Retina (tissue), 1 donor: ENCODE measurements at regions not wholly inside any gene's neighbourhood (a gene's known extent, or its start where the extent isn't known, plus 50 kb on each side); places are given as distances from the start of the nearest gene placed in this dataset.

ENCODE experiments used
- DNase-seq: peaks from one replicate; pipeline ENCODE4 v3.0.0-alpha.2; 2016

DNA sequence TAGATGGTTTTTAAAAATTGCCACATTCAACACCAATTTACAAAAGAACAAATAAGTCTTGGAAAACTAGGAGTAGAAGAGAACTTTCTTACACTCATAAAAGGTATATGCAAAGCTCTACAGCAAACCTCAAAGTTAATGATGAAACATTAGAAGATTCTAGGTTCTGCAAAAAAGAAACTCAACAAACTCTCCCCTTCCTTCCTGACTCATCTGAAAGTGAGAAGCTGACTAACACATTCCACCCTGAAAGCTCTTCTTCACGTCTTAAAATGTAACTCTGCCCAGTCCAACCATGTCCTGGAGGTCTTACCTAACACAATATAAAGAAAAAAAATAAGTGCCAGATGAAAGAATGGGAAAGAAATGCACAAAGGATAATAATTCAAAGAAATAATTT, 218.9 kb upstream of the ISX start:
- no peak for DNase-seq

DNA sequence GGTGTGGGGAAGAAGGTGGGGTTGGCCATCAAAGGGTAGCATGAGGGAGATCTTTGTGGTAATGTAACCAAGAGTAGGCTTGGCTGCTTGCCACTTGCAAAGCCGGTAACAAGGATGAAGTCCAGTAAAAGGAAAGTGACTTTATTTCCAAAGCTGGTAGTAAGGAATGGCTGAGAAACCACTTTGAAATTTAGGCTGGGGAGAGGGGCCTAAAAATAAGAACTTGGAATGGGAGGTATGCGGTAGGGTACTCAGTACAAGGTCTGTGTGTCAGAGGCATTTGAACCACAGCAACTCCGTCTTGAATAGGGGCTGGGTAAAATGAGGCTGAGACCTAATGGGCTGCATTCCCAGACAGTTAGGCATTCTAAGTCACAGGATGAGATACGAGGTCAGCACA, 216.0 kb upstream of the ISX start:
- DNase-seq, result no peak

DNA sequence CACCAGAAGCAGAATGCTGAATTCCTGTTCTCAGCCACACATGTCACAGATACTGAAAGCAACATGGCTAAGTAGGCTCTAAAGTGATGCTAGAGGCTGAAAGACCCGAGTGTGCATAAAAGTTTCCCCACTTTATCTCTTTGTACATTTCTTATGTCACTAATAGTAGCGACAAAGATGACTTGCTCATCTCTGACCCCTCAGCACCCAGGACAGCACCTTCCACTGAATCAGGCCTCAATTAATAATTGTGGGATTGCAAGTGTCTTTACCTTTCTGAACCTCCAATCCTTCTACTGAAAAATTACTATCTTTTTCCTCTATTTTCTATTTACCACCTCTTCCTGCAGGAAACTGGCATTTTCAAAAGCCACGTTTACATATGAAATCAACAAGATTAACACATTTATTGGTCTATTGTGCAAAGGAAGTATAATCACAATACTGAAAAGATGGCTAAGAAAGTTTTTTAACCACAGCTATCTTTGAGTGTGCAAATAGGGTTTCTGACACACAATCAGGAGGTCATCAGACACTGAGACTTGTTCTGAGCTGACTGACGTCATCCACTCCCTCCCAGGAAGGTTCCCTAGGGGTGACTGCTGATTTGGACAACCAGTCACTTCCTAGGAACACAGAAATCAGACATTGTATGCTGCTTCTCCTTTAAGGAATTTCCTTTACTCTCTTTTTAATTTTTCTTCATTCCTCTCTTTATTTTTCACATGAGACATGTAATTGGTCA, 213.9 kb upstream of the ISX start:
- no peak for DNase-seq

DNA sequence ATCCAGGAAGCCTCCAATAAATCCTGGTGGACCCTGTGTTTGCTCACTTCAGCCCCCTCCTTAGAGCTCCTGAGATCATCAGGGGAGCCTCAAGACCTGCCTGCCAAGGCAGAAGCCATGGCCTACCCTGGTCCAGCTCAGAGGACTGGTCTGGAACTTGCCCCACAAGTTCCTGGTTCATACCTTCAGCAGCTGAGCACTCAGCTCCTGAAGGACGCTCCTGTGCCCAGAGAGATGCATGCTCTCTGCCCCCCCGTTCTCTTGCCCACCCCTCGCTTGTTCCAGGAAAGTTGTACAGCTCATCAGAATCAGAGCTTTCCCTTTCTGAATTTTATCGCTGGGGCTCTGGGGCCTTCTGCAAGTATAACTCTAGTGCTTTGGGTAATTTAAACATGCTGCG, 210.5 kb upstream of the ISX start:
- no peak for DNase-seq

DNA sequence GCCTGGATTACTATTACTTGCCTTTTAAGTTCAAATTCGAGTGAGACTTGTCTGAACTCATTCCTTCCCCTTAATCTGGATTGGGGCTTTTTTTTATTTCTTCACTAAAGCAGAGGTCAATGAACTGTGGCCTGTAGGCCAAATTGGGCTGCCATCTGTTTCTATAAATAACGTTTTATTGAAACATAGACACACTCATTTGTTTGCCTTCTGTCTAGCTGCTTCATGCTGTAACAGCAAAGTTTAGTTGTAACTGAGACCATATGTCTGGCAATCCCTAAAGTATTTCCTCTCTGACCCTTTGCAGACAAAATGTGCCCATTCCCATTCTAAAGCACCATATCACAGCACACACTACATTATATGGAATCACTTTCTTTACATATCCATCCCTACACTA, 207.9 kb upstream of the ISX start:
- DNase-seq, result no peak

DNA sequence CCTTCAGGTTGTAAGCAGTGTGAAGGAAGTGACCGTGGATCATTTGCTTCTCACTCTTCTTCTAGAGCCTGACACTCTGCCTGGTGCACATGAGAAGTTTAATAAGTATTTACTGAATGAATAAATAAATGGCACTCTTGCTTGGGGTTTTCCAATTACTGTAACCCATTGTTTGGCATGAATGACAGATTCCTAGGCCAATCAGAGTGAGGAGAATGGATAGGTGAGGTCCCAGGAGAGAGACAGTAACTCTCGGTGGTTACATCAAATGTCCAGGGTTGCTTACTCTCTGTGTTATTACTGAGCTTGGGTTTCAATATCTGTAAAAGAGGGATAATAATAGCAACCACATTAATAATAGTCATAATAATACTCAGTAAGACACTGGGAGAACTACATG, 204.2 kb upstream of the ISX start:
- no peak for DNase-seq

DNA sequence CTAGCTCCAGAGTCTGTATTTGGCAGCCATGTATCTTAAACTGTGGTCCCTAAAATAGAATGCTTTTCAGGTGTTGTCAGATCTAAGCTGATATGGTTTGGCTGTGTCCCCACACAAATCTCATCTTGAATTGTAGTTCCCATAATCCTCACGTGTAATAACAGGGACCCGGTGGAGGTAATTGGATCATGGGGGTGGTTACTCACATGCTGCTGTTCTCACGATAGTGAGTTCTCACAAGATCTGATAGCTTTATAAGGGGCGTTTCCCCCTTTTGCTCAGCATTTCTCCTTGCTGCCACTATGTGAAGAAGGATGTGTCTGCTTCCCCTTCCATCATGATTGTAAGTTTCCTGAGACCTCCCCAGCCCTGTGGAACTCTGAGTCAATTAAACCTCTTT, 199.9 kb upstream of the ISX start:
- DNase-seq, result no peak

DNA sequence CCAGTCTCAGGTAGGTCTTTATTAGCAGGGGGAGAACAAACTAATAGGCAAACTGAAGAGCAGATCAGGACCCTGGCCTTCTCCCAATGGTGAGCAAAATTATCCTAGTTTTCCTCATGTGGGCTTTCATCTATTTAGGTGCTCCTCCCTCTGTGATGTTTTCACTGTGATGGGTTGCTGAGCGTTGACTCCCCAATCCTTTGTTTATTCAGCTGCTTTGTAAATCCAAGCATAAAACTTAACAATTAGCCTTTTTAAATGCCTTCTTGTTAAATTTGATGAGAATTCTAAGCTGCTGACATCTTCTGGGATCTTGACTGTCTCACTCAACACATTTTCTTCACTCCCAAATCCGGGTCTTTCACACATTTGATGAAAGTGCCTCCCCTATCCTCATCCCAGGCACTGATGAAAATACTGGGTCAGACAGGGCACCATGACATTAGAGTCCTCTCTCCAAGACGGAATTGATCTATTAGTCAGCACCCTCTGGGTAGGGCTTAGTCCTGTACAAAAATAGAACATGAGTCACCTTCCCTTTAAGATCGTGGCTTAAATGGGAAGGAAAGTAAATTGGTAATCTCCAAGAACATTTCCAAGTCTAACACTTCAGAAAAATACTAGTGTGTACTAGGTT, 199.3 kb upstream of the ISX start:
- DNase-seq, result no peak

DNA sequence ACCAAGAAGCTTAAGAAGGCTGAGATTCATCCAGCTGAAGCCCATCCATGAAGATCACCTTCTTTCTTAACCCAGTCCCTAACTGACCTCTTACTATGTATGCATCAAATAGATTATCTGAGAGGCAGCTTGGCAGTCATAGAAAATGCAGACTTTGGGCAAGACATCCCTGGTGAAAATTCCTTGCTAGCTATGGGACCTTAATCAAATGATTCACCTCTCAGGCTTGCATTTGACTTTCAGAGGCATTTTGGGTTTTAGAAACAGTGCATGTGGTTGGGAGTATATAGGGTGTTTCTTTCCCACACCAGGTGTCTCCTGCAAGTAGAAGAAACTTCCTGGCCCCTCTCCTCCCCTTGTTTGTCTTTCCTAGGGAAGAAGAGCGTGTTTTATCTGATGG, 188.5 kb upstream of the ISX start:
- DNase-seq, result no peak

DNA sequence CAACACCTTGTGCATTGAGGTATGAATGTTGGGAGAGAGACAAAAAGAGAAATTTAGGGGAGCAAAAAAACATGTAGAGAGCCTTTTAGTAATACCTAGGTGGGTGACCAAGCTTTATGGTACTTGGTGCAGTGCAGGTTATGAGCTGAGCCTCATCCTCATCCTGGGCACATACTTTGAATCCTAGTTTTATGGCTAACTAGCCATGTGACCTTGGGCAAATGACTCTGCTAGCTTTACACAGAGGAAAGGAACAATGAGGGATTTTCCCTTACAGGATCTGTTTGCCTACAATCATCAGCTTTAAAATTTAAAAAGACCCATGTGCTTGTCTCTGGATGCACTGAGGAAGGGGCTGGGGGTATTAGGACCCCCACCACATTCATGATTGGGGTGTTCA, 187.8 kb upstream of the ISX start:
- no peak for DNase-seq

DNA sequence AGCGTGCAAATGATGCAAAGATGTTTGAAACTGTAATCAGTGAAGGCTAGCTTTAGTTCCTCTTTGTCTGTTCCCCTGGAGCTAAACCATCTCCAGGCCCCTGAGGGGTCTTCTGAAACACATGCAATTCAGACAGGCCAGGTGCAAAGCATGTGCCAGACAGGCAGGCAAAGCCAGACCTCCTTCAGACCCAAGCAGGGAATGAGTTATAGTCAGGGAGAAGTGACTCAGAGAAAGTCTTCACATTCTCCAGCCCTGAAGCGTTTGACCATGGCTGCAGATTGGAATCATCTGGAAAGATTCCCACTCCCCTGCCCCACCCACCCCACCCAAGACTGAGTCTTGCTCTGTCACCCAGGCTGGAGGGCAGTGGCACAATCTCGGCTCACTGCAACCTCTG, 187.0 kb upstream of the ISX start:
- DNase-seq, result no peak

DNA sequence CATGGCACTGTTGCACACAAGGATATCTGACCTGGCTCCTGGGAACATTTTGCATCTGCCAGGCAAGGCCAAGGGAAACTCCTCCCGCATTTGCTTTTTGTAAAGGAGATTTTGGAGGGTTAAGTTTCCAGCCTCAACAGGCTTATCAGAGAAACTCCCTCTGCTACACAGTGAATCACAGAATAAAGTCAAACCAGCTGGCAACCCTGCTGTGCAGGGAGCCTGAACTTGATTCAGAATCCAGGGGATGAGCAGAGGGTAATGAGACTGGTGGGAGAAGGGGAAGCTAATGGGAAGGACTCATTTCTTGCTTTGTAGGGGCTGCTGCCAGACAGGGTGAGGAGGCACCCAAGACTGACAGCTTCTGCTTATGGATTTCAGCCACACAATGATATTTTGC, 185.3 kb upstream of the ISX start:
- no peak for DNase-seq

DNA sequence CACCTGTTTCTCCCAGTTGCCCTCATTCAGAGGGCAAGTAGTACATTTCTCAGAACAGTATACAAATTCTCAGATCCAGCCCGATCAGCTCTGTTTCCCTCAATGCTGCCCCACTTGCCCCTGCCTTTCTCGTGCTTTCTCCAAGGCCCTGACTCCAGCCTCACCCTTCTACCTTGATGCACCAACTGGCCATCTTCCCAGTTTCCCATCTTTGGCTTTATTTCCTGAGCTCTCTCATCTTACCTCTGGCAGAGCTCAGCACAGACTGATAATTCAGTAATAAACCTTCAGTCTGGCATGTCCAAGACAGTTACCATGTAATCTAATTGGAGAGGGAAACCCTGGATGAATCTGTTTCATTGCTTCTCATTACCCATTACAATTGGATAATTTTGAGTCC, 184.5 kb upstream of the ISX start:
- no peak for DNase-seq

DNA sequence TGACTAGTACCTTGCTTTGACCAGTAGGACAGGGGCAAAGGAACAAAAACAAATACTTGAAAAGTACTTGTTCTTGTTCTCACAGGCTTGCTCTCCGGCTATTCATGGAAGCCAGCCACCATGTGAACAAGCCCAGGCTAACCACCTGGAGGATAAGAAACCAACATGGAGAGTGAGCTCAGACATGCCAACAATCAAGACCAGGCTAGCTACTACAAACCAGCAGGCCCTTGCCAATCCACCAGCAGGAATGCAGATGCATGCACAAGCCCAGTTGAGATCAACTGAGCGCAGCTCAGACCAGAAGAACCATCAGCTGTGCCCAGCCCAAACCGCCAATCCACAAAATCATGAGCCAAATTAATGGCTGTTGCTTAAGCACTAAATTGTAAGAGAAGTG, 180.1 kb upstream of the ISX start:
- no peak for DNase-seq

DNA sequence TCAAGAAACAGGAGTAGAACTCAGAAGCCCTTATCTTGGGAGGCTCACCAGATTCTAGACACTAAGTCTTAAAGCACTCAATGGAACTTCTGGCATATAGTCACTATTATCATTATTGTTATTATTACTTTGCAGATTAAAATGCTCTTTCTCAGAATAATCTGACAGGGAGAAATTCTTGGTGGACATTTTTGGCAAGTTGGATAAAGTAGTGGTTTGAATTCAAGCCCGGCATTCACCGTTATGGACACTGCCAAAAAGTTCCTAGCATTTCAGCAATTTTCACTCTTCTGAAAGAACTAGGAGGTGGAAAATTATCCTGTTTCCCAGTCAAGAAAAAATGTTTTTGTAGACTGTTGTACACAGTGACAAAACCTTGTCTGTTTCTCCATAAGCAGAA, 179.6 kb upstream of the ISX start:
- DNase-seq, result no peak

DNA sequence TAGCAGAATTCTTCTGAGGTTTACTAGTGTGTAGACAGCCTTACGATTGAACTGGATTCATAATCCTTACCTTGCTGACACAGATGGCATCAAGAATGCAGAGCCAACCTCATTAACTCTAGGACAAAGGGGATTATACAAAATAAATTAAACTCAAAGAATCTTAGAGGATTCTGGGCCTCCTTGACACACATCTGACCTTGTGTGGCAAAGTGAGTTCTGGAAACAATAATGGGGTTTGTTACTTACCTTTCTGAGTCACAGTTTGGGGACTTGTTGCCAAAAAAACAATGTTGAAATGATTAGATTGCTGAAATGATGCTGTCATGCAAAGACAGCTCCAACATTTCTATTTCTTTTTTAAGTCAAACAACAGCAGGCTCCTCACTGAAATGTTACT, 179.1 kb upstream of the ISX start:
- no peak for DNase-seq

DNA sequence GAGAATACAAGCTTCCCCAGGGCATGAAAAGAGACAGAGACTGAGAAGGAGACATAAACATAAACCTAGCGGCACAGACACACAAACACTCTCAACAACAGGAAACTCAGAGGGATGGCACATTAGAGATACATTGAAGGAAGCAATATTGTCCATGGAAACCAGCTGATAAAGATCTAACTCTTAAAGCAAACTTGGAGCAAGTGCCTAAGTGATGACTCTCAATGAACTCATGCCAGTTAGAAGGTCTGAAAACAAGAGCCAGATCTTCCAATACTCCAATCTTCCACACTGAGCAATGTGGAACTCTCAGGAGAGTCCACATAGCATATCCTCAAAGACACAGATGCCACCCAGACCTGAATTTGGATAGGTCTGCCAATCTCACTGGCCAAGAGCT, 168.8 kb upstream of the ISX start:
- DNase-seq, result no peak

DNA sequence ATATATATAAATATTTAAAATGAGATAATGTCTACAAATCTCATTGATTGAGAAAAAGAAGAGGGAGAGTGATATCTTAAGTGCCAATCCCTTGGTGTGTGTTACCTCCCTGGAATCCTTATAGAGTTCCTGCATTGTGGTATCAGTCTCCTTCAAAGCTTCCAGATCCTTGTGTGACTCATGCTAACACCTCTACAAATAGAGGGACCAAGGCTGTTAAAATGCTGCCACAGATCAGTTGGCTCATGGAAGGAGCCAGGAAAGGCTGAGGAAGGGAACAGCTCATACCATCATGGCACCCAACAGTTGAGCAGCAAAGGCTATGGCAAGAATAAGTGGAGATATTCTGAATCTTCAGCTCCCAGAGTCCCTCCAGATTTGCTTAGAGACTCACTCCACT, 163.6 kb upstream of the ISX start:
- no peak for DNase-seq

DNA sequence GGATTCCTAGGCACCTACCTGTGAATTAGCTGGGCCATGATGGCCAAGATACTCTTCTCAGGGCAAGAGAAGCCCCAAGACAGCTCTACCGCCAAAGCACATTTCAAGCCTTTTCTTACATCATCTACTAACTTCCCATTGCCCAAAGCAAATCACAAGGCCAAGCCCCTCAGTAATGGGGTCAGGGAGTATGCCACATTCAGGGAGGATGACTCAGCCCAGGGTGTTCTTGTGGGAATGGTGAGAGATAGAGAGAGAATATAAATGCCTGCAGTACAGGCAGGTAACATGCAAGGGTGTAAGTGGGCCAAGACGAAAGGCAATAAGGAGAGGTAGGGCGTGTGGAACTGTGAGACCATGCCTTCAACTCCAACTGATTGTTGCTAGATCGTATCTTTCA, 162.5 kb upstream of the ISX start:
- no peak for DNase-seq

DNA sequence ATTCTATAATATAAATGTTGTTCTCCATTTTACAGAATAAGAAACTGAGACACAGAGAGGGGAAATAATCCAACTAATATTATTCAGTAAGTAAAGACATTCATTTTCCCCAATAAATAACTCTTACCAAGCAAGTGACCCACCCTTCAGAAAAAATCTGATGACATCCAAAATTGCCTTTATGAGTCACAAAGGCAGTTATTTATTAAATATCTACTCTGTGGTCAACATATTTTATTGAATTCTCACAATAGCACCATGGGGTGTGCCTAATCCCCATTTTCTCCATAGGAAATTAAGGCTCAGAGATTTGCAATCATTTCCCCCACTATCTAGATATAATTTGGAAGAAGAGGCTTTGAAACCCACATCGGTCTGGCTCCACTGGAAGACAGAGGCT, 161.5 kb upstream of the ISX start:
- DNase-seq, result no peak

DNA sequence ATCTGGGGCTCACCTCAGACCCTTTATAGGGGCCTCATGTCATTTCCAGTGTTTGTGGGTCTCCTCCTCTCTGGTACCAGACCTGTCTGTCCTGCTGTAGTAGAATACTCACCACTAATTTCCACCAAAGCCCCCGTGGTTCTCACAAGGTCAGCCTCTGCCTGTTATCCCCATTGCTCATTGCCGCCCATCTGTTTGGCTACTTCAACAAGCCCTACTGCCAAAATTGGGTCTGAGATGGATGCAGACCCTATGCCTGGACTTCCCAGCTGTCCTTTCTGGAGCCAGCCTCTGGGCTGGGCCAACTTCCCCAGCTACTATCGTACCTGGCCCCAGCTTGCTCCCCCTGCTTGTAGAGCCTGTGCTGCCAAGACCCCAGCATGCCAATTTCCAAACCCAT, 152.1 kb upstream of the ISX start:
- no peak for DNase-seq

DNA sequence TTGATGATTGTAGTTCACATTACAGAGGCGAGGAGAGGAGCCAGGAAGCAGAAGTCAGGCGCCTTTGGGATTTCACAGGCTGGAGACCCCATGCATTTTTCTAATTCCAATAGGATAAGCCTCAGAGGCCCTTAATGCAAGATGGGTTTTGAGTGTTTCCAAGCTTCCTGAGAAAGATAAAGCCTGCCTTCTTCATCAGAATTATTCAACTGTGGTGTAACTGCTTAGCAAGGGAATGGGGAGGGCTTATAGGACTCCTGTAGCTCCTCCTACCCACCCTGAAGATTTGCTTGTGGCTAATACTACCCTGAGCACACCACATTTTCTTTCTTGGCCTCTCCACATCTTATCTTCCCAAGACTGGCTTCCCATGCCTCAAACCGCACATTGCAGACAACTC, 151.1 kb upstream of the ISX start:
- DNase-seq, result no peak

DNA sequence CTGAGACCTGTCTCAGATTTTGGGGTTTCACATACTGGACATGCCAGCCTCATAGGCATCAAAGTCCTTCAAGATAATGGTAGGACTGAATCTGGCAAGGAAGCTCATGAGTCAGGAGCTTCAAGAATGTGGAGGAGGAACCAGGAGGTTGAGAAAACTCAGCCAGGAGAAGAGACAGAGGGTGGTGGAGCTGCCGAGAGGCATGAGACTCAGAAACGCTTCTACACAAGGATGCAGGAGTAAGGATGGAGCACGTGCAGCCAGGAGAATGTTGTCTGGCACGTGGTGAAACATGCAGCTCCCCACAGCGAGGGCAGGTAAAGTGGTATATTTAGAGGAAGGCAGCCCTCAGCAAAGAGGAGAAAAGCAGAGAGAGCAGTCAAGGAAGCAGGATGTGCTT, 148.7 kb upstream of the ISX start:
- no peak for DNase-seq

DNA sequence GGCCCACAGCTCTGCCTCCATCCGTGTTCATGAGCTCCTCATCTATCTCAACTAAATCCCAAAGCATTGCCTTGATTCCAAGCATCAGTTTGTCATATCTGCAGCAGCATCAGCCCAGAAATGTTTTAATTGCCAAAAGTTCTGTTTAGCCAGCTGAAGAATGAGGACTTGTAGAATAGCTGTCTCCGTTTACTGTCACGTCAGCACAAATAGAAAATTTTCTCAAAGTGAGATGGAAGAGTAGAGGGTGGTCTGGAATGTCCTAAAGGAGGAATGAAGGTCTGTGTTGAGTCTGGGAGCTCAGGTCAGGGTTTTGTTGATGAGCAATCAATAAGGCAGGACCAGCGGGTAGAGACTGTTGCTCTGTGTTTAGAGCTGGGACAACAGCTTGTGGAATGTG, 134.9 kb upstream of the ISX start:
- DNase-seq, result no peak

DNA sequence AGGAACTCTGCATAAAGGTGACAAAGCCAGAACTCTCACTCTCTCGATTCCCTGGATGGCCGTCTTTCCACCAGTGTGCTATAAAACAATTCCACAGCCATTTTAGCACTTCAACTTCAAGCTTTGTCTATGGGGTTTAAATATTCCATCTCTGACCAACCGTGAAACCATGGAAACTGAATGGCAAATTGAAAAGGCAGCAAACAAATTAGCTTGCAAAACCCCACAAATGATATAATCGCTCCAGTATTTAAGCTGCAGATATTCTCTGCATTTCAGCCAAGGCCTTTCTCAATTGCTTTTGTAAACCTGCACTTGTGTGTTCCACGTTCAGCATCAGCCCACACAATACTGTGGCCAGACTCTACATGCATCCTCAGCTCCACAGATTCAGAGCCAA, 131.7 kb upstream of the ISX start:
- DNase-seq, result no peak
